ENCODE measurements at regions not wholly inside any gene's neighbourhood (a gene's known extent, or its start where the extent isn't known, plus 50 kb on each side); places are given as distances from the start of the nearest gene placed in this dataset.

DNA sequence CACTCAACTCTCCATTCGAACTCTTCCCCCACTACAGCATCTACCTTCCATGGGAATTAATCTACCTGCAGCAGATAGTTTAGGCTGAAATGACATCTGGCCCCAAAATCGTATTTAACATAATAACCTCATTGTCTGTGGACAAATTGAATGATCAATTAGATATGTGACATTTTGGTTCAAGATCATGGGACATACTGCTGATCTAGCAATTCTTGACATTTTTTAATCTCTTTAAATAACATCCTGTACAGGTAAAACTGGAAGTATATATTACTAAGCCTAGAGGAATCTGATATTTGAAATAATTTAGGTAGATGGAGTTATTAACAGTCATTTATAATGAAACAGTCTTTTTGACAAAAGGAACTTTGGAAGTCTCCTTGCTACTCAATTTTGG, 702.5 kb downstream of the NLGN4X start:
- DNase-seq = no peak

DNA sequence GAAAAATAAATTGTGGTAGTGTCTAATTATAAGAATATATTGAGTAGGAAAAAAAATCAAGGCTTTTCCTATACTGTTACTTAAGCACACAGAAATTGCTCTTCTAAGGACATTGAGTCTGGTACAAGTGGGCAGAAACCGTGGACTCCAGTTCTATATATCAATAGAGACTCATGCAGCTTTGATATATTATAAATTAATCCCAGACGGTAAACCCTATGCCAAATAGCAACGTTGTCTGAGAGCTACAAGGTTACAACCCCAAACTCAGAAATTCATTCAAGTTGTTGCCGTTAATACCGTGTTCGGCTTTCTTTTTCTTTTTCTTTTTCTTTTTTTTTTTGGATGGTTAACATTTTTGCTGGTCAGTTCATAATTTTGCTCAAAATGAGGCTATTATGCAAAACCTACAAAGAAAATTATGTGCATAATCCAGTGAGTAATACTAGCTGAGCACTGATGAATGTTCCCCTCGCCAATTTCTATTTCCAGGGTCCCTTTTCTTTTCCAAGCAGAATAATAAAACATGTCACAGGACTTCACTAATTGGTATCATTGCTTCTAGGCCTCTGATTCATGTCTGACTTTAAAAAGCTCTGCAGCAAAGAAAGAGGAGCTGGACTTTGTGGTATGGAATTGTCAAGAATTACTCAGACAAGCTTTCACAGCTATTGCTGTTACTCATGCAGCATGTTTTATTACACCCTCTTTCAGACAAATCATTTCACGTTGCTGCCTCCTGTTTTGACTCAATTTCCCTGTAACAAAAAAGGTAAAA, 737.7 kb downstream of the NLGN4X start:
- no peak for DNase-seq

- DNase-seq = no peak
Observed at GRCh38 chrX:5474282-5474681, 754.4 kb downstream of the NLGN4X start.

- no peak for DNase-seq
Observed at GRCh38 chrX:5458300-5458842, 770.3 kb downstream of the NLGN4X start.

- DNase-seq = no peak
Observed at GRCh38 chrX:5449323-5449722, 779.3 kb downstream of the NLGN4X start.

DNA sequence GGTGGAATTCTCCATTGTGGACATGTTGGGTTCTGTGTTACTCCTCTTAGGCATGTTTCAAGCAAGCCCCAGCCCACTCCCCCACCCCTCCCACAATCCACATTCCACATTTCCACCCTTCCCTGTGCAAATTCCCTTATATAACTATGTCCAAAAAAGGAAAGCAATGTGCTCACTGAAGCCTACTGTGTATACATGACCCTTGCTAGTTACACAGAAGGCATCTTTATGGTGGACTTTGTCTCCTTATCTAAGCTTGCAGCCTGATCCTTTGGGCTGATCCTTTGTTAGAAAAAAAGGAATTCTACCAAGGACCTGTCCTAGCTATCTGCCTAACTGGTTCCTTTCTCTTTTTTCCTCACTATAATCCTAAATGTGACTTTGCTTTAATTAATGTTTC, 796.8 kb downstream of the NLGN4X start:
- DNase-seq = no peak

DNA sequence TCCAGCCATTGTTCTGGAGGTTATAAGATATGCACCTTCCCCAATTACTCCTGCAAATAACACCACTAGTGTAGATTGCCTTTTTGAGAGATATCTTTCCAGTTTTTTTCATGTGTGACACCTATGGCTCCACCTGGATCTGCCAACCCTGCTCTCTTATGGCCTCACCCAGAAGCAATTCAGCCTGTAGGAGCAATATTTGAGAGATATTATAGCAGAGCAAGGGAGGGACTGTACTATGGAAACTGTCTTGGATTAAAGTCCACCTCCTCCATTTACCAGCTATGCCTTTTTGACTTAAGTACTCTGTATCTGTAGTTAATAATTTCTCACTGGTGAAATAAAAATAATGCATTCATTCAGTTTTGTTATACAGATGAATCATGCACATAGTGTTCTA, 803.5 kb downstream of the NLGN4X start:
- DNase-seq = no peak

- DNase-seq = no peak
Observed at GRCh38 chrX:5417381-5417780, 811.3 kb downstream of the NLGN4X start.

DNA sequence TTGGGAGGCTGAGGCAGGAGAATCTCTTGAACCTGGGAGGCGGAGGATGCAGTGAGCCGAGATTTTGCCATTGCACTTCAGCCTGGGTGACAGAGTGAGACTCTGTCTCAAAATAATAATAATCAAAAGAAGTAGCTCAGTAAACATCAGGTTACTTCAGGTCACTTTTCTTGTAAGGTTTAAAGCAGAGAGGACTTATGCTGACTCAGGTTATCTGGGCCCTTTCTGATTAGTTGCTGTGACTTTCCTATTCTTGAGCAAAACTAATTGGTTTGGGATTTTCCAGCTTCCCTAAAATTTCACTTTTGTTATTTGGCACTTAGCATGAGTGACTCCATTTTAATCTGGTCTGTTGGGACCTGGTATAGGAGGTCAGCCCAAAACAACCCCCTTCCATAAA, 812.9 kb downstream of the NLGN4X start:
- DNase-seq = no peak

- no peak for DNase-seq
Observed at GRCh38 chrX:5409106-5409505, 819.6 kb downstream of the NLGN4X start.

DNA sequence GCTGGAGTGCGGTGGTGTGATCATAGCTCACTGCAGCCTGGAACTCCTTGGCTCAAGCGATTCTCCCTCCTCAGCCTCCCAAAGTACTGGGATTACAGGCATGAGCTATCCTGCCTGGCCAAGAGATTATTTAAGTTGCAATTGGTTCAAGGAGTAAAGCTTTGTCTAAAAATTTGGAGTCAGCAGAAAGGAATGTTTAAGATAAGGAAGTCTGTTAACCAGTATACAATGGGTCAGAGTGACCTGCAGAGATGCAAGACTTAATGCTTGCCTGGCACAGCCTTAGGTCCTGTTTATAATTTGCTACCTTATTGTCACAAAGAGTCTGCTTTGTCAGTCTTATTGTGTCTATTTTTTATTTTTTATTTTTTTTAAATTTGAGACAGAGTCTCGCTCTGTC, 826.2 kb downstream of the NLGN4X start:
- DNase-seq = no peak

GRCh38 chrX:5399403-5399802, 829.3 kb downstream of the NLGN4X start:
- no peak for DNase-seq

DNA sequence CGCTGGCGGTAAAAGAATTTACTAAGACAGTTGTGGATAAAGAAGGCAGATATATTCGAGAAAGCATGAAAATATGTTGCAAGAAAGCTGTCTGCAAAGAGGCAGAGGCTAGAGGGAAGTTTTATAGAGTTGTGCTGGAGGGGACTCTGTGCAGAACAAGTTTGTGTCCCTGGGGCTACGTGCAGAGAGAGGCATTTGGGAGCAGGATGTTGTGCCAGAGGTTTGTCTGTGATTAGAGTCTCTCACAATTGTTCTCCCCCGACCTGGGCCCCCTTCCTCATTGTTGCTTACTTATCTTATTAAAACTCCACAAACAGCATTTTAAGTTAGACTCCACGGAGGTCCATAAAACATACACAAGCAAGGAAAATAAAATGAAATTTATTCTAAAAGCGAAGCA, 831.3 kb downstream of the NLGN4X start:
- DNase-seq = no peak

DNA sequence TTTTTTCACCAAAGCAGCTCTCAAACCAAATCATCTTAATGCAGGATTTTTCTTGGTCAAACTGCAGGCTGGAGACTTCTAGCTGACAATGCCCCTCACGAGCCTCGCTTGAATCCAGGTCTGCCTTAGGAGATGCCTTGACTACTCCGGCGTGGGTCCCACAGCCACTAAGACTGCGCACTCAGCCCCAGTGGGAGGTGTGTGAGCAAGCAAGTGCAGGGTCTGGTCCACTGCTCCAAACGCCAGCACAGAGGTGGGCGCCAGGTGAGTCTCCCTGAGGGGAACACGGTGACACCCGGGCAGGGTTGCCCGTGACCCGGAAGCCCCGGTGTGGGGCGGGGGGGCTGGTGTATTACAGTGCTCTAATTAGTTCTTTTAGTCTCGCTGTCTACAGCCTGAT, 838.3 kb downstream of the NLGN4X start:
- no peak for DNase-seq

DNA sequence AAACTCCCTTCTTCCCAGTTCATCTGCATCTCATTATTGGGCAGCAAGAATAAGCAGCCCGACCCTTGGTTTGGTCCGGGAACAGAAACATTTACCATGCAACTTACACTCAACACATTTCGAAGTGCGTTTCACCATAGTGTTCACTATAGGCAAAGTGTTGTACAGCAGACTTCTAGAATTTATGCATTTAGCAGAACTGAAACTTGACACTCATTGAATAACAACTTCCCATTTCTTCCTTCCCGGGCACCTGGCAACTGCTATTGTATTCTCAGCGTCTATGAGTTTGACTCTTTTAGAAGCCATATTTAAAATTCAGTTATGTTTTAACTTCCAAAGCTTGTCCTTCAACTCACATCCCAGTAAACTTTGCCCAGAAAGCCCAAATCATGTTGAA, 840.6 kb downstream of the NLGN4X start:
- peak; percentile 0 for DNase-seq

GRCh38 chrX:5380426-5380825, 848.2 kb downstream of the NLGN4X start:
- no peak for DNase-seq

GRCh38 chrX:5341902-5342301, 886.8 kb downstream of the NLGN4X start:
- no peak for DNase-seq

GRCh38 chrX:5337160-5337559, 891.5 kb downstream of the NLGN4X start:
- DNase-seq = no peak

- DNase-seq = no peak
Observed at GRCh38 chrX:5324546-5324945, 904.1 kb downstream of the NLGN4X start.

DNA sequence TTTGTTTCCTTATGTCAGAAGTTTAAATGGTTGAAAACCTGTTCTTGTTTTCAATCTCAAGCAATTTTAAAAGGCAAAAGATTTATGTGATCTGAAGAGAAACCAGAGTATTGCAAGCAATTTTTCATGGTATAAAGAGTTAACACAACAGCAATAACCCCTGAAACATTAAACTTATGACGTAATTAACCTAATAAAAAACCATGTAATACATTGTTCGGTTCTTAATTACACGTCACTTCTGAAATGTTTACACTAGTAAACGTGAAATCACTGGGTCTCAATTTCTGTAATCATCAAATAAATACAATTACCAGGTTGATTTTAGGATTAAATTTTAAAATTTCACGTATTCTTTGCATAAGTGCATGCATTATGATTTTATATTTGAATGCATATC, 914.5 kb downstream of the NLGN4X start:
- DNase-seq = no peak

GRCh38 chrX:5307416-5307815, 921.3 kb downstream of the NLGN4X start:
- DNase-seq = no peak

- DNase-seq = peak; percentile 2
Observed at GRCh38 chrX:5306654-5307121, 922.0 kb downstream of the NLGN4X start.

DNA sequence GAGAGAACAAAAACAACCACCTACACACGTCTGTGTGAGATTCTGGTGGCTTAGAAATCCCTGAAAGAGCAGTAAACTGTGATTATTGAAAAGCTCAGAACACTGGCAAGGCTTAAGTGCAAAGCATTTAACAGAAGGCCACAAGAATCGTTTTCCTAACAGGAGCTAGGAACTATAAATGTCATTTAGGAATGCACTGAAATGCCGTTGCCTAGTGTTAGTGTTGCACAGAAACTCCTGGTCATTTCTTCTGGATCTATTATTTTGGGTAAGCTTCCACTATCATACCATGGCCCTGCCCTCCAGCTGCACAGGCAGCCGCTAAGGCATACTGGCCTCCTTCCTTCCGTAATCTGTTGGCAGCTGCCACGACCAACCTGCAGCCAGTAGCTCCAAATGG, 923.2 kb downstream of the NLGN4X start:
- DNase-seq = no peak

DNA sequence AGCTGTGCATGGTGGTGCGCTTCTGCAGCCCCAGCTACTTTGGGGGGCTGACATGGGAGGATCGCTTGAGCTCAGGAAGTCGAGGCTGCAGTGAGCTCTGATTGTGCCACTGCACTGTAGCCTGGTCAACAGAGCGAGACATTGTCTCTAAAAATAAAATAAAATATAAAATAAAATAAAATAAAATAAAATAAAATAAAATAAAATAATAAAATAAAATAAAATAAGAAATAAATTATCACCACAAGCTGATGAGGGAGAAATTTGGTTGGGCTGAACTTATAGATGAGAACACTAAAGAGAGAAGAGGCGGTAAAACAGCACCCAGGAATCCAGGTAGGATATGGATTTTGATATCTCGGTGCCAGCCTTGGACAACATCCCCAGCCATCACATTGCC, 933.7 kb downstream of the NLGN4X start:
- no peak for DNase-seq

Measured in tongue (tissue), 1 donor.